ENCODE measurements at regions not wholly inside any gene's neighbourhood (a gene's known extent, or its start where the extent isn't known, plus 50 kb on each side); places are given as distances from the start of the nearest gene placed in this dataset.
"Not testable (repeated sequence)": the region's sequence is repeated elsewhere in the genome, so short reads cannot be mapped to it uniquely, and the experiment has no call there.

DNA sequence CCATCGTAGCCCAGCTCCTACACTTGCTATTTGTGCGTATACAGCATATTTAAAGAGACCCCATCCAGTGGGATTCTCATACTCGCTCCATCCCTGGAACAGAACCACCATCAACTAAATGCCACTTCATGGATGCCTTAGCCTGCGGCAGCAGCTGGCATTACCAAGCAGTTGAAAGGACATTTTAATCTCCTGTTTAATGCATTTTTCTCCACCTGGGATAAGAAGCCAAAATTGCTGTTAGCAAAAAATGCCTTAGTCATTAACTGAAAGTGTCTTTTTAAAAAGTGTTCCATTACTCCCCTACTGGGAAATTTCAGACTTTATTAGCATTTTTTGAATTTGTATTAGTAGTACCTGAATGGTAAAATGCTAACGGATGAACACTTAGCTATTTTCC, 662.6 kb upstream of the MEF2C start:
- no peaks in the 10 kb centered on the region for H3K4me1 ChIP-seq (ENCODE audit: insufficient read depth)
- no peak overlapping the region for H3K27ac ChIP-seq (ENCODE audit: low read depth)
- WGBS = 88% methylated on average over 5 of the region's 5 CpGs

GRCh38 chr5:89545076-89545475, 662.1 kb upstream of the MEF2C start:
- WGBS = 42% methylated on average over 2 of the region's 2 CpGs
- H3K4me1 ChIP-seq (ENCODE audit: insufficient read depth) = no peaks in the 10 kb centered on the region
- peak; percentile 40 for DNase-seq (ENCODE audit: extremely low spot score)
- no peak overlapping the region for H3K27ac ChIP-seq (ENCODE audit: low read depth)
- no peaks in the 10 kb centered on the region for H3K36me3 ChIP-seq (ENCODE audit: insufficient read depth)
- H3K4me3 ChIP-seq (ENCODE audit: low read depth, low read length) = no peak overlapping the region

More for the DNA sequence above, 662.6 kb upstream of the MEF2C start:
- no peak overlapping the region for H3K4me3 ChIP-seq (ENCODE audit: low read depth, low read length)
- H3K36me3 ChIP-seq (ENCODE audit: insufficient read depth) = no peaks in the 10 kb centered on the region
- DNase-seq (ENCODE audit: extremely low spot score) = no peak

GRCh38 chr5:89542736-89543135, 659.8 kb upstream of the MEF2C start:
- Histone ChIP-seq H3K36me3 (ENCODE audit: insufficient read depth) (no peaks in the 10 kb centered on the region), H3K27ac (ENCODE audit: low read depth) (no peak overlapping the region), H3K4me1 (ENCODE audit: insufficient read depth) (no peaks in the 10 kb centered on the region), H3K4me3 (ENCODE audit: low read depth, low read length) (no peak overlapping the region)
- DNase-seq (ENCODE audit: extremely low spot score) = no peak
- 90% methylated on average over 3 of the region's 3 CpGs for WGBS

DNA sequence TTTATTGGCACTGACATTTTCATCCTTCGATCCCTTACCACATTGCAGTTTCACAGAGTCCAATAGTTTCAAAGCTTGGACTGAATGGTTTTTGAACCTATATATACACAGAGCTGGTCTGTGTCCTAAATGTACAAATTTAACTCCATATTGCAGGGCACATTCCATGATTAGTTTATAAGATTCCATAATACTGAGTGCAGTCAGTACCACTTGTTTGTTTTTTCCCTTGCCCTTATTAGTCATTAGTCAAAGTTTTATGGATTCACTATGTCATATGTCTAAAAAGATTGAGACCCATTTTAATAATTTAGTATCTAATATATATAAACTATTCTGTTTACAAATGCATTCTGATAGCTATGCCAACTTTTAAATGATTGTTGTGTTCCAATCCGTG, 654.8 kb upstream of the MEF2C start:
- no peak overlapping the region for H3K27ac ChIP-seq (ENCODE audit: low read depth)
- DNase-seq (ENCODE audit: extremely low spot score) = no peak
- H3K36me3 ChIP-seq (ENCODE audit: insufficient read depth) = no peaks in the 10 kb centered on the region
- H3K4me1 ChIP-seq (ENCODE audit: insufficient read depth) = no peaks in the 10 kb centered on the region
- WGBS = 92% methylated on average over 2 of the region's 2 CpGs
- no peak overlapping the region for H3K4me3 ChIP-seq (ENCODE audit: low read depth, low read length)

DNA sequence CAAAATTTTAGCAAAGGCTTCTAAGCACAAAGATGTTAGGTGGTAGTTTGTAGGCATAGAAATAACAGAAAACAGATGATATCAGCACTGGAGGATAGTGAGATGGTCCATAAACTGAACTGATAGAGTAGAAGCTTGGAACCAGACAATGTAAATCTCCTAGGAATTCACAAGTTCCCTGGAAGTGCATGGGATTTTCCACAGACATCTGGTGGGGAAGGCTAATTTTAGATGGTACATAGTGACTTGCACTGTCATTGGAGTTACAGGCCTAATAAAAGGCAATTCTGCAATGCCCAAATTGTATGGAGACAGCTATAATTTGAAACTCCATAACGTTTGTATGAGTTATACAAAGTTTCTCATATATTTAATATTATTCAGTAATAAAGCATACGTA, 653.0 kb upstream of the MEF2C start:
- Histone ChIP-seq H3K4me1 (ENCODE audit: insufficient read depth) (no peaks in the 10 kb centered on the region), H3K4me3 (ENCODE audit: low read depth, low read length) (no peak overlapping the region), H3K27ac (ENCODE audit: low read depth) (no peak overlapping the region), H3K36me3 (ENCODE audit: insufficient read depth) (no peaks in the 10 kb centered on the region)
- WGBS = 81% methylated on average over 2 of the region's 2 CpGs
- DNase-seq (ENCODE audit: extremely low spot score) = no peak

DNA sequence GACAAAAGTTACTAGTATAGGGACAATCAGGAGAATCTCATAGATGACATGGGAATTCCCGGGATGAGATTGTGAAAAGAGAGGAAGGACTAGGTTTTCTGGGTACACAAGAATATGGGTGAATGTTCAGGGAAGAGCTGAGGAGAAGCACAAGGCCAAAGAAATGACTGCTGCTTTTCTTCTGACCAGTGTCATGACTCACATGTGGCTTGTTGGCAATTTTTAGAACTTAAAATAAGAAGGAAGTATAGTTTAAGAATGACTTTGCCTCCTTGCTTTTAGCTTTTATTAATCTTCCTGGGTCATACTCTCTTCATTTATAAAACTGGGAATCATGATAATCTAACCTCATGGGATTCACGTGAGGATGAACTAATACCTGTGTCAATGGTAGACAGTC, 652.4 kb upstream of the MEF2C start:
- no peak overlapping the region for H3K27ac ChIP-seq (ENCODE audit: low read depth)
- WGBS = 97% methylated on average over 2 of the region's 2 CpGs
- no peaks in the 10 kb centered on the region for H3K4me1 ChIP-seq (ENCODE audit: insufficient read depth)
- H3K4me3 ChIP-seq (ENCODE audit: low read depth, low read length) = no peak overlapping the region
- no peaks in the 10 kb centered on the region for H3K36me3 ChIP-seq (ENCODE audit: insufficient read depth)
- DNase-seq (ENCODE audit: extremely low spot score) = no peak

DNA sequence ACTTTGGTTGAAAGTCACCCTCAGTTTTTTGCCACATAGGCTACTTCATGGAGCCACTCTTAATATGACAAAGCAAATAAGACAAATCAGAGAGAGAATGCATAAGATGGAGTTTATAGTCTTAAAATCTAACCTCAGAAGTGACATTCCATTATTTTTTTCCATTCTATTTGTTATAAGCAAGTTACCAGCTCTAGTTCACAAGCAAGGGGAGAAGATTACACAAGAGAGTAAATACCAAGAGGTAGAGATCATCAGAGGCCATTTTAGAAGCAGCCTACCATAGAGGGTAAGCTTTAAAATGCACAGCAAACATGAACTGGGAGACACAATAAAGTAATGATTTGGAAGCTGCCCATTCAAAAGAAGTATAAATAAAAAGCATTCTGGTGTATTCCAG, 651.3 kb upstream of the MEF2C start:
- no peak overlapping the region for H3K27ac ChIP-seq (ENCODE audit: low read depth)
- H3K4me3 ChIP-seq (ENCODE audit: low read depth, low read length) = no peak overlapping the region
- H3K36me3 ChIP-seq (ENCODE audit: insufficient read depth) = no peaks in the 10 kb centered on the region
- no peaks in the 10 kb centered on the region for H3K4me1 ChIP-seq (ENCODE audit: insufficient read depth)
- DNase-seq (ENCODE audit: extremely low spot score) = no peak

DNA sequence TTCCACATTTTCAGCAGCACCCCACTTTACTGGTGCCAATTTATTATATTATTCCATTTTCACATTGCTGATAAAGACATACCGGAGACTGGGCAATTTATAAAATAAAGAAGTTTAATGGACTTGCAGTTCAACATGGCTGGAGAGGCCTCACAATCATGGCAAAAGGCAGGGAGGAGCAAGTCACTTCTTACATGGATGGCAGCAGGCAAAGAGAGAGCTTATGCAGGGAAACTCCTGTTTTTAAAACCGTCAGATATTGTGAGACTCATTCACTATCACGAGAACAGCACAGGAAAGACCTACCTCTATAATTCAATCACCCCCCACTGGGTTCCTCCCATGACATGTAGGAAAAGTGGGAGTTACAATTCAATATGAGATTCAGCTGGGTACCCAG, 641.8 kb upstream of the MEF2C start:
- DNase-seq (ENCODE audit: extremely low spot score) = no peak
- Histone ChIP-seq H3K4me3 (ENCODE audit: low read depth, low read length) (no peak overlapping the region), H3K27ac (ENCODE audit: low read depth) (no peak overlapping the region), H3K36me3 (ENCODE audit: insufficient read depth) (no peaks in the 10 kb centered on the region), H3K4me1 (ENCODE audit: insufficient read depth) (no peaks in the 10 kb centered on the region)
- 88% methylated on average over 3 of the region's 3 CpGs for WGBS

GRCh38 chr5:89523867-89524266, 640.9 kb upstream of the MEF2C start:
- H3K4me3 ChIP-seq (ENCODE audit: low read depth, low read length); H3K27ac ChIP-seq (ENCODE audit: low read depth); H3K4me1 ChIP-seq (ENCODE audit: insufficient read depth); H3K36me3 ChIP-seq (ENCODE audit: insufficient read depth); DNase-seq (ENCODE audit: extremely low spot score): not testable (repeated sequence)

DNA sequence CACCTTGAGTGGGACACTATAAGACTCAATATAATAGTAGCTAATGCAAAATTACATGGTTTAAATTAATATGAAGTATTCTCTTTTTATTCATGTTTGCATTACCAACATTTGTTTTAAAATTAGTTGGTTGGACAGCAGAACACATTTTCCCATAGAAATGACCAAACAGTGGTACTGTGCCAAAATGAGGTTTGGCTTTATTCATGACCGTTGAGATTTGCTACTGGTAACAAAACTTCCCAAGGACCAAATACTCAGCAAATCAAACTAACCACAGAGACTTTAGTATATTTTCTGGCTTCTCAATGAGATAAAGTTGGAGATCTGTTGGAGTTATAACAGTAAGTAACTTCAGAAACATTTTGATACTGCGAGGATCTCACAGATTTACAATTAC, 637.8 kb upstream of the MEF2C start:
- Histone ChIP-seq H3K4me1 (ENCODE audit: insufficient read depth) (no peaks in the 10 kb centered on the region), H3K4me3 (ENCODE audit: low read depth, low read length) (no peak overlapping the region), H3K36me3 (ENCODE audit: insufficient read depth) (no peaks in the 10 kb centered on the region), H3K27ac (ENCODE audit: low read depth) (no peak overlapping the region)
- WGBS = 86% methylated on average over 2 of the region's 2 CpGs
- DNase-seq (ENCODE audit: extremely low spot score) = no peak

DNA sequence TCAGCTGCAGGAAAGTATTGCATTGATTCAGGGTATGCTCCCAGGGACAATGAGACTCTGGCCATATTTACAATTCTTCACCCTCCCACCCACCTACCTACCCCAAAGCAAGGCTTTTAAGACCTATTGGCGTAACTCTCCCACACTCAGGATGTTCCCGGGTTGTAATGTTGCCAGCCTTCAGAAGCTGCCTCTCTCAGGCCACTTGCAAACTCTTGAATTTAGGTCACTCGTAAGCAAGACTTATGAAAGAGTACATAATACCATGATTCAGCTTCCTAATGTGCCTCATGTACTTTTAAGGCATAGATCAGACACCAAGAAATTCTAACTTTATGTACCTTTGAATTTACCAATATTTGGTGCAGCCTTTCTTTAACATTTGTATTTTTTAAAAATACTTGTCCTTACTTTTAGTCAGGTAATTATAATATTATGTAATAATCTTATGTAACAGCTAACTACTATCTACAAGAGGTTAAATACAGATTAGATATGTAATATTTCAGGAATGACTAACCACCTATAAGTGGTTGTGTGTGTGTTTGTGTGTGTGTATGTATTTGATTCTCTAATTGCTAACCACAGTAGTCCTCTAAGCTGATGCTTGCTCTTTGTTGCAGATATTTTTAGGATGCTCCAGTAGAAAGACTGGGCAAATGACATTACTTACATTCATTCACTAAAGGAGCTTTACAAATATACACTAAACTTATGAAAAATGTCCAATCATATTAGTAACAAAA, 630.5 kb upstream of the MEF2C start:
- Histone ChIP-seq H3K36me3 (ENCODE audit: insufficient read depth) (no peaks in the 10 kb centered on the region), H3K27ac (ENCODE audit: low read depth) (no peak overlapping the region), H3K4me1 (ENCODE audit: insufficient read depth) (no peaks in the 10 kb centered on the region), H3K4me3 (ENCODE audit: low read depth, low read length) (no peak overlapping the region)
- no peak for DNase-seq (ENCODE audit: extremely low spot score)
- 91% methylated on average over 3 of the region's 3 CpGs for WGBS

- Histone ChIP-seq H3K27ac (ENCODE audit: low read depth) (no peak overlapping the region), H3K4me3 (ENCODE audit: low read depth, low read length) (no peak overlapping the region), H3K36me3 (ENCODE audit: insufficient read depth) (no peaks in the 10 kb centered on the region), H3K4me1 (ENCODE audit: insufficient read depth) (no peaks in the 10 kb centered on the region)
- DNase-seq (ENCODE audit: extremely low spot score) = no peak
- WGBS = 94% methylated on average over 1 of the region's 1 CpG
Observed at GRCh38 chr5:89504051-89504450, 621.1 kb upstream of the MEF2C start.

DNA sequence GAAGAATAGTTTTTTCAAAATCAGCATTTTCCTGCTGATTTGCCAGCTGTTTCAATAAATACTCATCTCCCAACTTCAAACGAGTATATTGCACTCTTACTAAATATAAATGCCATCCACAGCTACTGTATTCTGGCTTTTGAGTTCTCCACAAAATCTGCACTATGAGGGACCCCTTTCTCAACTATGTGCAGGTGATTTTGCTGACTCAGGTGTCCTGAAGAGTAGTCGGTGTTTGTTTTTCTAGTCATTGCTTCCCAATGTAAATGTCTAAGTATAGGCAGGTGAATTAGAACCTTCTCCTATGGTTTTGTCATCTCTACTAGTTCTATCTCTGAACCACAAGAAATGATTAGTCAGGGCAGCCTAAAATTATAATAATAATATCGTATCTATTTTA, 616.8 kb upstream of the MEF2C start:
- no peaks in the 10 kb centered on the region for H3K4me1 ChIP-seq (ENCODE audit: insufficient read depth)
- no peak overlapping the region for H3K4me3 ChIP-seq (ENCODE audit: low read depth, low read length)
- no peaks in the 10 kb centered on the region for H3K36me3 ChIP-seq (ENCODE audit: insufficient read depth)
- DNase-seq (ENCODE audit: extremely low spot score) = no peak
- 75% methylated on average over 3 of the region's 3 CpGs for WGBS
- H3K27ac ChIP-seq (ENCODE audit: low read depth) = no peak overlapping the region

- no peak for DNase-seq (ENCODE audit: extremely low spot score)
- Histone ChIP-seq H3K27ac (ENCODE audit: low read depth) (no peak overlapping the region), H3K4me3 (ENCODE audit: low read depth, low read length) (no peak overlapping the region), H3K4me1 (ENCODE audit: insufficient read depth) (no peaks in the 10 kb centered on the region), H3K36me3 (ENCODE audit: insufficient read depth) (no peaks in the 10 kb centered on the region)
- 87% methylated on average over 4 of the region's 4 CpGs for WGBS
Observed at GRCh38 chr5:89498699-89499098, 615.7 kb upstream of the MEF2C start.

DNA sequence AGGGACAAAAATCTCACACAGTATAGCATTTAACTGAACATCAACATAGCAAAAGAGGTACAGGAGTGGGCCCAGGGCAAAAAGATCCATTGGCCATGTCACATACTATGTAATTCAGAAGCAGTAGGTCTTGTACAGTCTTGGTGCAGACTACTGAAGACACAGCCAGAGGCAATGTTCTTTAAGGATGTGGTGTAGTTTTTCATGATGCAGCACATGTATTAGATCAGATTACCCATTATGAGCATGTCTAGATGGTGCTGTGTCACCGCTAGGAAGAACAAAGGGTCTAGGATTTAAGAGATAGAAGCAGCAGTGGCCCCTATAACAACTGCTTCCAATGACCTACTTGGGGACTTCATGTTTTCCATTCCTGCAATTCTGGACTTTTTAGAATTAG, 610.4 kb upstream of the MEF2C start:
- no peak overlapping the region for H3K27ac ChIP-seq (ENCODE audit: low read depth)
- H3K36me3 ChIP-seq (ENCODE audit: insufficient read depth) = no peaks in the 10 kb centered on the region
- H3K4me1 ChIP-seq (ENCODE audit: insufficient read depth) = no peaks in the 10 kb centered on the region
- no peak for DNase-seq (ENCODE audit: extremely low spot score)
- 87% methylated on average over 1 of the region's 1 CpG for WGBS
- H3K4me3 ChIP-seq (ENCODE audit: low read depth, low read length) = no peak overlapping the region

All from urinary bladder (tissue), 3 donors.